Retinal pigment epithelial cell (primary cell): ENCODE measurements at regions not wholly inside any gene's neighbourhood (a gene's known extent, or its start where the extent isn't known, plus 50 kb on each side); places are given as distances from the start of the nearest gene placed in this dataset.

Source experiments
- DNase-seq: peaks from one replicate; pipeline ENCODE4 v3.0.0-alpha.2; 2010; ENCODE audit warnings: low read depth
- H3K4me3 ChIP-seq: 2 replicates; pipeline ENCODE4 v1.5.1; 2011; ENCODE audit warnings: mild to moderate bottlenecking, low read length, control low read depth, moderate library complexity
- CTCF ChIP-seq: conservative IDR thresholded peaks from 2 replicates; pipeline ENCODE4 v1.5.1; 2011; ENCODE audit warnings: low read depth, low read length, control low read depth, inconsistent platforms

- no peak for DNase-seq
- H3K4me3 ChIP-seq = no peak overlapping the region
- no peak for TF ChIP-seq CTCF
Measured at GRCh38 chr21:43295066-43295958, 126.5 kb downstream of the CRYAA start.

- DNase-seq = no peak
- H3K4me3 ChIP-seq = no peak overlapping the region
- TF ChIP-seq CTCF = no peak
Measured at GRCh38 chr21:43294194-43294902, 125.5 kb downstream of the CRYAA start.

- no peak overlapping the region for H3K4me3 ChIP-seq
- TF ChIP-seq CTCF = no peak
- no peak for DNase-seq
Measured at GRCh38 chr21:43292866-43293142, 124.0 kb downstream of the CRYAA start.

GRCh38 chr21:43292041-43292865 is 123.4 kb downstream of the CRYAA start:
- DNase-seq = no peak
- no peak for TF ChIP-seq CTCF
- H3K4me3 ChIP-seq = no peak overlapping the region

GRCh38 chr21:43291347-43291950 is 122.6 kb downstream of the CRYAA start:
- DNase-seq = no peak
- TF ChIP-seq CTCF = no peak
- H3K4me3 ChIP-seq = no peak overlapping the region

GRCh38 chr21:43290421-43291346 is 121.9 kb downstream of the CRYAA start:
- no peak for TF ChIP-seq CTCF
- DNase-seq = no peak
- no peak overlapping the region for H3K4me3 ChIP-seq
